ENCODE measurements at regions not wholly inside any gene's neighbourhood (a gene's known extent, or its start where the extent isn't known, plus 50 kb on each side); places are given as distances from the start of the nearest gene placed in this dataset.
"Not testable (repeated sequence)": the region's sequence is repeated elsewhere in the genome, so short reads cannot be mapped to it uniquely, and the experiment has no call there.

DNA sequence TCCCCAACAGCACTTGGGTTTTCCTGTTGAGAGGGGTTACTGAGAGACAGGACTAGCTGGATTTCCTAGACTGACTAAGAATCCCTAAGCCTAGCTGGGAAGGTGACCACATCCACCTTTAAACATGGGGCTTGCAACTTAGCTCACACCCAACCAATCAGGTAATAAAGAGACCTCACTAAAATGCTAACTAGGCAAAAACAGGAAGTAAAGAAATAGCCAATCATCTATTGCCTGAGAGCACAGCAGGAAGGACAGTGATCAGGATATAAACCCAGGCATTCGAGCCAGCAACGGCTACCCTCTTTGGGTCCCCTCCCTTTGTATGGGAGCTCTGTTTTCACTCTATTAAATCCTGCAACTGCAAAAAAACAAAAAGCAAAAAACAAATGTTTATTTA, 144.7 kb upstream of the ATP5MC3 start:
- not testable (repeated sequence) for TF ChIP-seq CTBP1 (IDR thresholded peaks at IDR 0.05; ENCODE audit: borderline replicate concordance); NFRKB (IDR thresholded peaks at IDR 0.05); ZNF384 (IDR thresholded peaks at IDR 0.05); FOXA1 (IDR thresholded peaks at IDR 0.05); HDGF (IDR thresholded peaks at IDR 0.05; ENCODE audit: borderline replicate concordance); SUZ12 (IDR thresholded peaks at IDR 0.05); SP1 (IDR thresholded peaks at IDR 0.05); BHLHE40 (IDR thresholded peaks at IDR 0.05; ENCODE audit: borderline replicate concordance); TARDBP (IDR thresholded peaks at IDR 0.05); FOXM1 (IDR thresholded peaks at IDR 0.05; ENCODE audit: borderline replicate concordance)
